K562 (cell line): ENCODE measurements at regions not wholly inside any gene's neighbourhood (a gene's known extent, or its start where the extent isn't known, plus 50 kb on each side); places are given as distances from the start of the nearest gene placed in this dataset.

Source experiments
- ATAC-seq: fragments of 200-7000 bp; cut with Tn5 transposase; 3 replicates; pipeline ENCODE4 v1.9.1; 2020; ENCODE audit warnings: moderate library complexity
- BruUV-seq: library from RNA; stranded (reverse); fragments of 400-500 nt; replicated peaks from 2 replicates; lab custom pipeline; 2021; lab: Mats Ljungman, UMichigan
- CTCF ChIA-PET: fragments of 300-600 bp; formaldehyde crosslinking; extraction: SDS; loops from one replicate; lab custom pipeline; 2021; ENCODE audit warnings: low intra/inter-chr PET ratio; lab: Yijun Ruan, JAX
- POLR2A ChIA-PET: fragments of 300-600, 350-650 bp; sonication (Branson Sonifier 250); formaldehyde crosslinking; extraction: SDS; loops from one replicate; lab custom pipeline; 2021; ENCODE audit warnings: antibody characterized with exemption, inconsistent platforms; lab: Yijun Ruan, JAX
- DNase-seq, 4 experiments: peaks; one replicate each; pipeline versions ENCODE4 v3.0.0 to v3.0.0-alpha.2; 2011 to 2018; ENCODE audit warnings: low spot score in 3 of 4, mixed read lengths in 3 of 4; ENCODE audit errors: extremely low read depth in 1 of 4
- FAIRE-seq: peaks from 2 replicates; lab custom pipeline; 2011; peaks lifted over from hg19 to GRCh38; lab: Jason Lieb, UNC
- H2AFZ ChIP-seq: 2 replicates; pipeline ENCODE4 v1.6.0; 2011; ENCODE audit warnings: low read depth, low read length, control low read depth, inconsistent platforms
- H3K27ac ChIP-seq: fragments of 200-600 bp; 3 replicates; pipeline ENCODE4 v1.8.0; 2011; ENCODE audit warnings: low read depth, mild to moderate bottlenecking, control low read depth, inconsistent platforms, low read length, moderate library complexity, mixed read lengths; ENCODE audit errors: extremely low read depth
- H3K27me3 ChIP-seq, 2 experiments: fragments of 300-600 bp in 1 of 2; 2 replicates in 1 of 2; 3 replicates in 1 of 2; pipeline versions ENCODE4 v1.6.0 to v1.8.0; 2011; ENCODE audit warnings: inconsistent platforms in 2 of 2, low read length in 2 of 2, mild to moderate bottlenecking in 1 of 2, mixed read lengths in 1 of 2, moderate library complexity in 1 of 2; ENCODE audit not compliant: control insufficient read depth in 2 of 2, insufficient read depth in 2 of 2
- H3K36me3 ChIP-seq: fragments of 300-600 bp; 3 replicates; pipeline ENCODE4 v1.8.0; 2011; ENCODE audit warnings: mild to moderate bottlenecking, low read length, inconsistent platforms; ENCODE audit not compliant: control insufficient read depth, insufficient read depth
- H3K4me1 ChIP-seq, 2 experiments: fragments of 200-600 bp in 1 of 2; replicated peaks in 1 of 2; 2 replicates in 1 of 2; 3 replicates in 1 of 2; pipeline versions ENCODE4 v1.5.1 to v1.8.0; 2011; ENCODE audit warnings: inconsistent platforms in 2 of 2, low read length in 2 of 2, mild to moderate bottlenecking in 1 of 2, mixed read lengths in 1 of 2, moderate library complexity in 1 of 2; ENCODE audit not compliant: control insufficient read depth in 2 of 2, insufficient read depth in 2 of 2
- H3K4me2 ChIP-seq: 2 replicates; pipeline ENCODE4 v1.6.1; 2011; ENCODE audit warnings: low read length, control low read depth, inconsistent platforms, mixed read lengths; ENCODE audit not compliant: insufficient read depth
- H3K4me3 ChIP-seq: fragments of 200-600 bp; sonication (generic), shearing (Covaris generic); 2 replicates; pipeline ENCODE4 v1.5.1; 2016; ENCODE audit warnings: control low read depth, inconsistent platforms
- H3K79me2 ChIP-seq: fragments of 200-600 bp; 3 replicates; pipeline ENCODE4 v1.8.0; 2011; ENCODE audit warnings: low read length, inconsistent platforms; ENCODE audit not compliant: control insufficient read depth, insufficient read depth
- H3K9ac ChIP-seq, 2 experiments: 2 replicates each; pipeline versions ENCODE4 v1.6.0 to v1.6.1; 2011; ENCODE audit warnings: low read depth in 2 of 2, low read length in 2 of 2, control low read depth in 1 of 2, inconsistent platforms in 1 of 2, mild to moderate bottlenecking in 1 of 2, mixed read lengths in 1 of 2; ENCODE audit not compliant: insufficient read depth in 1 of 2
- H3K9me1 ChIP-seq: one replicate; pipeline ENCODE4 v1.6.0; 2011; ENCODE audit warnings: inconsistent platforms, mild to moderate bottlenecking, low read length, moderate library complexity; ENCODE audit not compliant: control insufficient read depth, insufficient read depth
- H3K9me3 ChIP-seq: replicated peaks from 2 replicates; pipeline ENCODE4 v1.5.1; 2011; ENCODE audit warnings: low read depth, low read length, inconsistent platforms; ENCODE audit not compliant: control insufficient read depth, insufficient read depth
- H4K20me1 ChIP-seq: replicated peaks from 2 replicates; pipeline ENCODE4 v1.6.1; 2011; ENCODE audit warnings: low read length, inconsistent platforms, mixed read lengths; ENCODE audit not compliant: control insufficient read depth, insufficient read depth
- CTCF ChIP-seq, 3 experiments: IDR thresholded peaks in 2 of 3; conservative IDR thresholded peaks in 1 of 3; 2 replicates each; pipeline ENCODE4 v1.5.1; 2011 to 2012; ENCODE audit warnings: low read length in 3 of 3, mild to moderate bottlenecking in 3 of 3, control low read depth in 2 of 3, improper control_type of control experiment in 1 of 3, inconsistent platforms in 1 of 3, low read depth in 1 of 3, mixed read lengths in 1 of 3, moderate library complexity in 1 of 3; ENCODE audit not compliant: insufficient read depth in 2 of 3
- RAD21 ChIP-seq, 2 experiments: fragments of 250-450 bp in 1 of 2; fragments of 450-650 bp in 1 of 2; sonication (Bioruptor Pico) in 1 of 2; formaldehyde crosslinking in 1 of 2; IDR thresholded peaks in 1 of 2; conservative IDR thresholded peaks in 1 of 2; 2 replicates each; pipeline versions ENCODE4 v1.4.0 to v1.8.0; 2020 to 2022; ENCODE audit warnings: mild to moderate bottlenecking in 2 of 2, moderate library complexity in 1 of 2
- ZNF407 ChIP-seq: fragments of 450-650 bp; IDR thresholded peaks from 2 replicates; pipeline ENCODE4 v1.6.1; 2016; ENCODE audit warnings: low read depth
- WGBS: fragments of 100-300 bp; shearing (Covaris generic); methylation state at CpG from one replicate; pipeline ENCODE4 v1.1.6; 2016; ENCODE audit warnings: low coverage, mixed read lengths; ENCODE audit not compliant: insufficient coverage; ENCODE audit errors: missing lambda C conversion rate; 5-methylcytosine and 5-hydroxymethylcytosine counted together
- in situ Hi-C: fragments of 300-500 bp; cut with MboI; formaldehyde crosslinking; loops from 4 replicates; pipeline ENCODE4 v1.15.0; 2018; ENCODE audit warnings: inconsistent platforms, mixed read lengths
- intact Hi-C: fragments of 100-400 bp; cut with micrococcal nuclease; formaldehyde crosslinking; loops from 2 replicates; pipeline ENCODE4 v1.14.2; 2022

- no peak overlapping the region for H3K27ac ChIP-seq
- no peaks in the 10 kb centered on the region for H3K36me3 ChIP-seq
- DNase-seq (no peak), ATAC-seq (no peak; the same call in 2 of the 3 replicates)
- POLR2A ChIA-PET = interaction anchor here (0.6 kb wide), 1 partner anchor 16 kb away, joined by 3 read pairs; no protein-coding TSS in a partner anchor
- peaks cover 13 to 59% of the 10 kb centered on the region in 2 experiments for H3K27me3 ChIP-seq
- peak in 1 of 3 experiments; percentile 26; a peak in 1 of 6 replicates for TF ChIP-seq CTCF (IDR thresholded peaks at IDR 0.05 in 2 of 3, conservative IDR thresholded peaks at IDR 0.05 in 1 of 3; ENCODE audit: insufficient read depth in 2 of 3, low read depth in 1 of 3, low read length in 3 of 3)
- TF ChIP-seq ZNF407 = no peak
- TF ChIP-seq RAD21 (CRISPR knock-in tag; conservative IDR thresholded peaks at IDR 0.05 in 1 of 2, IDR thresholded peaks at IDR 0.05 in 1 of 2) = peak in 1 of 2 experiments; percentile 11; a peak in 1 of 4 replicates
- TF ChIP-seq, all 486 proteins: peak for 2
- CTCF ChIA-PET = no interaction called here
- Histone ChIP-seq H2AFZ (no peak overlapping the region), H3K4me1 (peaks cover 0 to 5% of the 10 kb centered on the region in 2 experiments; a peak in 1 of 5 replicates), H3K9me1 (no peaks in the 10 kb centered on the region), H4K20me1 (peaks cover 3% of the 10 kb centered on the region; the same call in 1 of the 2 replicates), H3K9ac (no peak overlapping the region), H3K79me2 (no peaks in the 10 kb centered on the region), H3K9me3 (no peaks in the 10 kb centered on the region), H3K4me3 (no peak overlapping the region), H3K4me2 (no peak overlapping the region)
- no TSS peak for BruUV-seq
- WGBS = 3% methylated on average over 8 of the region's 8 CpGs
- intact Hi-C loops = no loop called here
- in situ Hi-C loops = no loop called here
- FAIRE-seq = no peak
Observed at GRCh38 chr16:86403541-86404163, 106.7 kb upstream of the FOXF1 start.
